HG02588 (cell line): ENCODE measurements at regions not wholly inside any gene's neighbourhood (a gene's known extent, or its start where the extent isn't known, plus 50 kb on each side); places are given as distances from the start of the nearest gene placed in this dataset.
"Not testable (repeated sequence)": the region's sequence is repeated elsewhere in the genome, so short reads cannot be mapped to it uniquely, and the experiment has no call there.

Experiments
- ATAC-seq: cut with Tn5 transposase; IDR thresholded peaks from one replicate; pipeline ENCODE4 v1.9.1; 2021; ENCODE audit warnings: mild to moderate bottlenecking, moderate library complexity; ENCODE audit not compliant: unreplicated experiment

DNA sequence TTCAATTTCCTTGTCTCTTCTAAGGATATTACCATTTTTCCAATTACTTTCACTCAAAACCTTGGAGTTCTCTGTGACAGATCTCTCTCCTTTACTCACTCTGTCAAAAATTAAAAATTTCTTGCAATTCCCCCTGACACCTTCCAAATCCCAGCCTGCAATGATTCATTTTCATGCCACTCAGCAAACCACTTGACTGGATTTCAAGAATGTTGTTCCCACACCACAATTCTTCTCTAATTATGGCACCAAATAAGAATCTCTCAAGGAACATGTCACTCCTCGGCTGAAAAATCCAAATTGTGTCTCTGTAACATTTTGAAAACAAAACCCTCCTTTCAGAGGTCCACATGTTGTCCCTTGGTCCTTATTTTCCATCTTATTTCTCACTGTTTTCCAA lies 438.9 kb upstream of the ZP4 start:
- ATAC-seq = no peak

DNA sequence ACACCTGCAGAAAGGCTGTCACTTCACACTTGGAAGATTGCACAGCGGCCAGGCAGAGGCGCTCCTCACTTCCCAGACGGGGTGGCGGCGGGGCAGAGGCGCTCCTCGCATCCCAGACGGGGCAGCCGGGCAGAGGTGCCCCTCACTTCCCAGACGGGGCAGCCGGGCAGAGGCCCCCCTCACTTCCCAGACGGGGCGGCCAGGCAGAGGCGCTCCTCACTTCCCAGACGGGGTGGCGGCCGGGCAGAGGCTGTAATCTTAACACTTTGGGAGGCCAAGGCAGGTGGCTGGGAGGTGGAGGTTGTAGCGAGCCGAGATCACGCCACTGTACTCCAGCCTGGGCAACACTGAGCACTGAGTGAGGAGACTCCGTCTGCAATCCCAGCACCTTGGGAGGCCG lies 436.3 kb upstream of the ZP4 start:
- not testable (repeated sequence) for ATAC-seq

GRCh38 chr1:238326479-238326878 lies 435.8 kb upstream of the ZP4 start:
- not testable (repeated sequence) for ATAC-seq

- no peak for ATAC-seq
These were observed 433.6 kb upstream of the ZP4 start for GRCh38 chr1:238324211-238324864.

GRCh38 chr1:238323490-238323889 lies 432.8 kb upstream of the ZP4 start:
- no peak for ATAC-seq

DNA sequence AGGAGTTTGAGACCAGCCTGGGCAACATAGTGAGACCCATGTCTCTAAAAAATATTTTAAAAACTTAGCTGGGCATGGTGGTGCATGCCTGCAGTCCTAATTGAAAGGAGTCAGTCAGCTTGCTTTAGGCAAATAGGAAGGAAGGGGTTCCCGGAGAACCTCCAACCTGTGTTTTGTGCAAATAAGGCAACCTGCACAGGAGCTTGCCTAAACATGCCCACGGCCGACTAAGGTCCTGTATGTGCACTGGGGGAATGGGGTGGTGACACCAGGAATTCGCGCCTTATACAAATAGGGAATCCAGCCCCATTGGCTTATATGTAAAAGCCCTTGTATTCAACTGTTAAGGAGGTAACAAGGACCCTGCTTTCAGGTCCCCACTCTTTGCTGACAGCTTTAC lies 429.2 kb upstream of the ZP4 start:
- ATAC-seq = no peak

GRCh38 chr1:238318294-238319110 lies 427.8 kb upstream of the ZP4 start:
- ATAC-seq = no peak

- no peak for ATAC-seq
These were observed 422.2 kb upstream of the ZP4 start for GRCh38 chr1:238312969-238313368.

GRCh38 chr1:238306411-238306810 lies 415.7 kb upstream of the ZP4 start:
- ATAC-seq = no peak

GRCh38 chr1:238302646-238303045 lies 411.9 kb upstream of the ZP4 start:
- no peak for ATAC-seq

DNA sequence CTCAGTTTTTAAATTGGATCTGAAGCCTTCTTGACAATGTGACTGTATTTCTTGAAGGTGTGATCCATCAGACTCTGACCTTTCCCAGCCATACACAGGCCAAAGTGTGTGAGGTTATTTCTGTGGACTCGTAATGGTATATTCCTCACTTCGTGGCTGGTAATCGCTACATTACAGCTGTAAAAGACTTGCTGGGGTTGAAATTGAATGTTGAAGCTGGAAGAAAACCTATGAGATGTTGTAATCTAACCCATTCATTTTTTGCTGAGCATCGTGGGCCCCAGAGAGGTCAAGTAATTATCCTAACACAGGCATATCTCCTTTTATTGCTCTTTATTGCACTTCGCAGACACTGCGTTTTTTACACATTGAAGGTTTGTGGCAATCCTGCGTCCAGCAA lies 405.6 kb upstream of the ZP4 start:
- no peak for ATAC-seq

DNA sequence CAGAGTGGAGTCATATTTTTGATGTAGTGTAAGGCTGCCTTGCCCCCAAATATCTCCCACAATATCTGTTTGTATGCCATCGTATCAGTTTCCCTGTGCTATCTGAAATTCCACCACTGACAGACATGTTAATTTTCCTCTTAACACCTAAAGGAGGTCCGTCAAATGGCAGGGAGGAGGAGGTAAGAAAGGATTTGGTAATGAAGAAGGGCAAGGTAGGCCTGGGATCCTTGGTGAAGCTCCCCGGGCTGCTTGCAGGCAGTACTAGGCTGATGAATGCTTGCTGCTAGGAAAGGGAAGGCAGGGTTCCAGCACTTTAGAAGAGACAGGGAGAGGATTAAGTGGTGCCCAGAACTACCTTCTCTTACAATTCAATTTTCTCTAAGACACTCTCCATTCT lies 402.4 kb upstream of the ZP4 start:
- ATAC-seq = no peak

DNA sequence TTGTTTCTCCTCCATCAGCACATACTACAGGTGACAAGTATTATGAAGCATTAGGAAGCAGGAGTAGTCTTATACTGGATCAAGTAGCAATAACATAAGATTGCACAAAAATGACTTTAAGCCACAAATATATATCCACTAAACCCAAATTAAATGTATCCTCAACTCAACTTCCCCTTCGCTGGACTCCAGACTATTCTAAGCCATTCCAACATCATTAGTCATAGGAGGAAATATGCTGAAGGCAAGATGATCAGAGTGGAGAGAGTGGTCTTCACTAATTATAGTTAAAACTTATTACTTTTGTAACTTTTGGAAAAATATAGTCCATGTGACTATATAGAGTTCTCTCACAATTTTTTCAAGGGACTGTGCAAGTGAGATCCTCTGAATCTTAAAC lies 390.7 kb upstream of the ZP4 start:
- no peak for ATAC-seq

DNA sequence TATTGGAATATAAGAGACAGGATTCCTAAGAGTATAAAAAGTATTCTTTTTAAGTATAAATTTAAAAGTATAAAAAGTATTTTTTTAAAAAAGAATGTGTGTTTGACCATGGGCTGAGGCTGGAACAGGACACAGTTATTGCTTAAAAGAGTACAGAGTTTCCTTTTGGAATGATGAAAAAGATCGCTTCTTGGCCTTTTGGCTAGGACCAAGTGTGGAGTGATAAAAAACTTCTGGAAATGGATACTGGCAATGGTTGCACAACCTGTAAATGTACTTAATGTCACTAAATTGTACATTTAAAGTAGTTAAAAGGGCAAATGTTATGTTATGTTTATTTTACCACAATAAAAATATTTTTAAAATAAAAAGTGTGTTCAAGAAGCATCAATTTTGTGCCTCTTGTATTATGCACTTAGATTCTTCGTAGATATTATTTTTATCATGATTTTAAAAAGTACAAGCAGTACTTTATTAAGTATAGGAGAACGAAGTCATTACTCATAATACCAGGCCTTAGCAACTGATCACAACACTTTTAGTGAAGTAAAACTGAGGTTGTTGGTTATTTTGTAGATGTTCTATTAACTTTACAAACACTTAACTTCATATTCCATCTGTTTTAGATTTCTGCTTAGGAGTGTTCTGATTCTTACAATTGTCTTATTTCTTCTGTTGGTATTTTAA lies 389.1 kb upstream of the ZP4 start:
- no peak for ATAC-seq

DNA sequence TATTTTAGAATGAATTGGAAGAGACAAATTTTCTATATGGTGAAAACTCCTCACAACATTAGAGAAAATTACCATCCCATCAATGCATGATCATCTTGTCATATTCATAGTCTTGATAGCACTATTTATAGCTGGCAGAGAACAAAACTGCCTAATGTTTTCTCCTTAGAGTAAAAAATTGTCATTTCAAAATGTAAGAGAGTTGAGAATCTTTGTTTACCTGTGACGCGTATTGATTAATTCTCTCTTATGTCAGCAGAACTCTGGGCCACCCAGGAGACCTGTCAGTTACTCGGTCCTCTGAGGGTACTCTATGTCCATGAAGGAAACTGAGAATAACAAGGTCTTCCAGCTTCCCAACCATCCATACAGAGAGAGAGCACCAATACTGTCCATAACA lies 381.4 kb upstream of the ZP4 start:
- ATAC-seq = no peak

GRCh38 chr1:238265866-238266265 lies 375.1 kb upstream of the ZP4 start:
- ATAC-seq = no peak

DNA sequence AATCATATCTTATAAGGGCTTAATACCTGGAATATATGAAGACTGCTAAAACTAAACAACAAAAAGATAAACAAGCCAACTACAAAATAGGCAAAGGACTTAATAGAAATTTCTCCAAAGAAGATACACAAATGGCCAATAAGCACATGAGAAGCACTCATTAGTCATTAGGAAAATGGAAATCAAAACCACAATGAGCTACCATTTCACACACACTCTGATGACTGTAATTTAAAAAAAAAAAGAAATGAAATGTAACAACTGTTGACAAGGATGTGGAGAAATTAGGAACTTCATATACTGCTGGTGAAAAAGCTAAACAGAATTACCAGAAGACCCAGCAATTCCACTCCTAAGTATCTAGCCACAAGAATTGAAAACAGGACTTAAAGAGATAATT lies 374.2 kb upstream of the ZP4 start:
- ATAC-seq = no peak

DNA sequence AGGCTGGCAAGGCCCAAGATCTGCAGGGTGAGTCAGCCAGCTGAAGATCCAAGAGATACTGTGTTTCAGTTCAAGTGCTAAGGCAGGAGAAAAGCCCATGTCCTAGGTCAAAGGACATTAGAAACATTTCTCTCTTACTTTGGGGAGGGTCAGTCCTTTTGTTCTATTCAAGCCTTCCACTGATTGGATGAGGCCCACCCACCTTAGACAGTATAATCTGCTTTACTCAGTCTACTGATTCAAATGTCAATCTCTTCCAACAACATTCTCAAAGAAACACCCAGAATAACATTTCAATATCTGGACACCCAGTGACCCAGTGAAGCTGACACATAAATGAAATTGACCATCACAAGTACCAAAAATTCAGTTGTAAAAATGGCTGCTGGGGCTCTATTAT lies 367.8 kb upstream of the ZP4 start:
- no peak for ATAC-seq

- ATAC-seq = no peak
These were observed 366.4 kb upstream of the ZP4 start for GRCh38 chr1:238257018-238257621.

- no peak for ATAC-seq
These were observed 364.2 kb upstream of the ZP4 start for GRCh38 chr1:238254935-238255334.

DNA sequence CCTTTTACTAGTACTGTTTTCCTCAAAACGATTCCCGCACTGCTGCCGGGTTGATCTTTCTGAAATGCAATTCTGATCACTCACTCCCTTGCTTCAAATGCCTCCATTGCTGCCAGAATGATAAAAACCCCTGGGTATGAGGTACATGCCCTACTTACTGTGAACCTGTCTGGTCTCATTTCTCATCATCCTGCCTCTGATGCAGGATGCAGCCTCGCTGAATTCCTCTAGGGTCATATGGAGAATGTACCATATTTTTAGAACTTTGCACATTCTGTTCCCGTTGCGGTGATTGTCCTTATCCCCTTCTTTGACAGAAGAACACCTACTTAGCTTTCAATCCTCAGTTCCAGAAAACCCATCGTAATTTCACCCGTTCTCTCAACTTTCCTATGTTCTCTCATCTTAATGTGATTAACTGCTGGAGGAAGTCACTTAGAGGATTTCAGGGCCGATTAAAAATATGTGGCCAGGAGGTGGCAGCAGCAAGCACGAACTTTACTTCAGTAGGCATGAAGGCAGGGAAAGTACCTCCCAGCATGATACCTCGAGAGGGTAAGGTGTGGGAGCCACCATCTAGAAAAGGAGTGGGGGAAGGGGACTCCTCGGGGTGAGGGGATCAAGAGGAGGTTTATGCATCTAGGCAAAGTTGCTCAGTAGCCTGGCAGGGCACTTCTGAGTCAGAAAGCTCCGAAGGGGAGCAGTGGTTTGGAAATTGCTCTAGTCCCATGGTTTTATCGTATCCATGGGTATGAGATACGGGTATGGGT lies 361.5 kb upstream of the ZP4 start:
- ATAC-seq = no peak
